GM19238 (cell line): ENCODE measurements at regions not wholly inside any gene's neighbourhood (a gene's known extent, or its start where the extent isn't known, plus 50 kb on each side); places are given as distances from the start of the nearest gene placed in this dataset.

Source experiments
- DNase-seq: peaks from one replicate; pipeline ENCODE4 v3.0.0; 2011; ENCODE audit warnings: low spot score; ENCODE audit not compliant: insufficient read length

DNA sequence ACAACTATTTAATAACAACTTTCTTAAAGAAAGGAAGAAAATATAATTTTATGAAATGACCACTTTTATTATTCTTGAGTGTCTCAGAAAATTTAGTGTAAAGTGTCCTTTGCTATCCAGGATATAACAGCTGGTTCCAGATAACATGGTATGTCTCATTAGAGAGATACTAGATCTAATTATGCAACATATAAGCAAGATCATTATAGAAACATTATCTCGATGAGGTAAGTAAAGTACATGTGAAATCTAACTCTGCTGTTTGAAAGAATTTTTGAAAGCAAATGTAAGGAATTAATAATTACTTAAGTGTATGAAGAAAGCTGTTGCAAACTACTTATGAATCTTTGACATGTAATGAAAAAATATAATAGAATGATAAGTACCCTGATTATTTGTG lies 887.4 kb upstream of the CXADR start:
- DNase-seq: no peak

DNA sequence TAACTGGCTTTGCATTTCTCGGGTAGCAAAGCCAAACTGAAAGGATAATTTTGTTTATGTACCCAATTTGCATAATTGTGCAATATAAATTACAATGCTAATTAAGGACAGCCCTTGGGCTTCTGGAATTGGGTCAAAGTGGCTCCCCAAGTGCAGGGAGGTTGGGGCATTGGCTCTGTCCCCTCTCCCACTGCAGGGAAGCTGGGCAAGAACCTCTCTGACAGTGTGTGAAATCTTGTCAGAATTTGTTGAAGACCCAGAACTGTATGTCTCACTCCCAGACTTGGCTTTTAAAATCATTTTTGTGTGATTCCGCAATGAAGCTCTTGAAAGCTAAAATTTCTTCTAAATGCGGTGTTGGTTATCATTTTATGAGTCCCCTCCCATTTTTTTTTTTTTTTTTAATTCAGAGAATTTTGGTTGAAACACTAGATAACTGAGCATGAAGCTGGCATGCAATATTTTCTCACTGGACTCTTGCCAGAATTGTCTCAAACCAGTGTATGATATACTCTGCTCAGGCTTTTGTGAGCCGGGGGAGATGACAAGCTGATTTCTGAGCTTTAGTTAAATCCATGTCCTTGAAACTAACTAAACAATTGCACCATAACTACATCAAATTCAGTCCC lies 878.9 kb upstream of the CXADR start:
- no peak for DNase-seq

DNA sequence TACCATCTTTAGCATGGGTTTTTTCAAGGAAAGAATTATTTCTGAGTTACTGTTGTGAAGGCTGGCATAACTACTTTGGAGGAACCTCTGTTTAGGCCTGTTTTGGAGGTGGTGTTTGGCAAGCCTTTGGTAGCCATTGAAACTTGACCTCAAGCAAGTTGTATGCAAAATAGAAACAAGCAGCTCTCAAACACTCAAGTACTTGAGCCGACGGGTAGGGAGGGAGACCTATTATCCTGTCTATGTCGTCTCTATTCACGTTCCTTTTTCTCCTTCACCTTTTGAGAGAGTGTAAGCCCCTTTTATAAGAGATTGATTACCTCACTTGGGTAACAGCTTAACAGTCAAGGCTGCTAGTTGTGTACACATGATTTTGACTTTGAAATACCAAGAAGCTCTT lies 878.3 kb upstream of the CXADR start:
- no peak for DNase-seq

DNA sequence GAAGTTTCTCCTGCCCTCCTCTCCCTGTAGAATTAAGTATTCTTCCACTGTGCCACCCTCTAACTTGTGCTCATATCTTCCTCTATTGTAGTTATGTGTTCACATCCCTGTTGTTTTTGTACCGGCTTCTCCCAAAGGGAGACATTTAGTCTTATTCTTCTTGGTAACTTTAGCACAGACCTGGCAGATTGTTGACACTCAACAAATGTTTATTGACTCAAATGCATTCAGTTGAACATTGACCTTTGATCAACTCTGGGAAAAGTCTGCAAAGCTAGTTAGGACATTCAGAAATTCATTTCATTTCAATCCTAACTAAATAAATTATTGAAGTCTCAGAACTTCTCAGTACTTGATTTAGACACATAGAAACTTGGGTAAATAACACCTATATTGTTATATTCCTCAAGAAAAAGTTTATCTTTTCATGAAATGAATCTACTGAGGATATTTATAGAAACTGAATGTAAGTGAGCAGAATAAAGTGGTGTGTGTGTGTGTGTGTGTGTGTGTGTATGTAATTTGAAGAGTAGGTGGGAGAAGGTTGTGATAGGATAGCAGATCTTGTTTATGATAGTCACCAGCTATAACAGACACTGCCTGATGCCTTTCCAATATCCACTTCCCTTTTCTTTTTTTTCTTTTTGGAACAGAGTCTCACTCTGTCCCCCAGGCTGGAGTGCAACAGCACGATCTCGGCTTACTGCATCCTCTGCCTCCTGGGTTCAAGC lies 872.4 kb upstream of the CXADR start:
- DNase-seq: no peak

DNA sequence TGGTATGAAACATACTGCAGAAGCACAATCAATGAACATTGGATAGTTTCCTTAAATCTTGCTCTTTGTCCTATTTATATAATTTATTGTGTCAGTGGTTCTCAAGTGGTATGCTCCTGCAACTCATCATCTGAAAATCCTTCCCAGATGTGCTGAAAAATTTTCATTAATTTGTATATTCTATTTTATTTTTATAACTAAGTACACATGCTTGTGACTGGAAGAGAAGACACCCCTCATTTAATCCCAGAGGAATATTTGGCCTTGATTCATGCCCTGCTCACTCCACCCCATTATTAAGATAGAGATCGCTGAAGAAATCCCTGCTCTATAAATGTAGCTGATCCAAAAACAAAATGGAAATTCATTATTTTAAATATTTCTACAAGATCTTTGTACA lies 870.5 kb upstream of the CXADR start:
- no peak for DNase-seq

DNA sequence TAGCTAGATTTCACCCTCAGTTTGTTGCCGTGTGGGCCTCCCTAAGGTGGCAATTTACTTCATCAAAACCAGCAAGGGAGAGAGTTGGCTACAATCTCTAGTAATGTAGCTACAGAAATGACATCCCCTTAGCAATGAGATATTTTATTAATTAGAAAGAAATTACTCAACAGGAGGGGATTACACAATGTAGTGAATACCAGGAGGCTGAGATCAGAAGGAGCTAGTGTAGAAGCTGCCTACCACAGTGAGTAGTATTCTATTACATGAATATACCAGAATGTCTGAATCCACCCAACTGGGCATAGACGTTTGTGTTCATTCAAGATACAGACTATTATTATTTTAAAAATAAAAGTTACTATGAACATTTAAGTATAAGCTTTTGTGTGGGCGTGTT lies 868.2 kb upstream of the CXADR start:
- DNase-seq: no peak

DNA sequence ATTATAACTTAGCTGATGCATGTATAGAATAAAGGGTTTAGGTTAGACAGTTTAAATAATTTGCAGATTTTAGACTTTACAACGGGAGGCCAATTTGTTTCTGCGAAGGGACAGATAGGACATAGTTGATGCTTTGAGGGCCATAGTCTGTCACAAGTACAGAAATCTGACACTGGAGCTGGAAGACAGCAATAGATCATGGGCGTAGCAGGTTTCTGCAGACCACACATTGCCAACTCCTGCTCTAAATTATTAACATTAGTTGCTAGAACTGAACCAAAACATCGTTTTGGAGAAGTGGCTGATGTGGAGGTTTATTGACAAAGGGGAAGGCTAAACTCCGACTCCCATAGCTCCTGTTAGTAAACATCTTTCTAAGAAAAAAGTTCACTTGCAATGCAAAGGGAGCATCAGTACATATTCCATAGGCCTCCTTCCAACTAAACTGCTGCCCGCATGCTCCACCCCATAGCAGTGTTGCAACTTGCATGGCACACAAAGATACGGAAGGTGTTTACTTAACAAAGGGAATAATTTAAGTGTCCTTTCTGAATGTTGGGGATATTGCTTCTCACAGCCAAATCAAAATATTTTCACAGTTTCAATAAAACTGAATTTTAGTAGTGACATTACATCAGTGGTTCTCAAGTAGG lies 862.0 kb upstream of the CXADR start:
- no peak for DNase-seq

DNA sequence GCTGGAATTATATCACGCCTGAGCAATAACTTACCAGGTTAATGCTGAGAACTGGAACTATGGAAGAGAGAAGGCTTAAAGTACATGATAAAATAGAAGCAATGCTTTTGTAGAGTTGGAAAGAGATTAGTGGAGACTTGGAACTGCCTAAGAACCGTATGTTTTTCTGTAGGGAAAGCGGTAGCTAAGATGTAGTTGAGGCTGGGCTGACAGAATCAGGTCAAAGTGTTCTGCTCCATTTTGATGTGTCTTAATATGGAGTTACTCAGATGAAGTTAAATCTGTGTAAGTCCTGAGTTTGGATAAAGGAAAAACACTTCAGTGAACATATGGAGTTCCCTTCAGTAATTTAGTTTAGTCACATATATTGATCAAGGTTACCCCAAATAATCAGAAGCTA lies 860.9 kb upstream of the CXADR start:
- DNase-seq: no peak

DNA sequence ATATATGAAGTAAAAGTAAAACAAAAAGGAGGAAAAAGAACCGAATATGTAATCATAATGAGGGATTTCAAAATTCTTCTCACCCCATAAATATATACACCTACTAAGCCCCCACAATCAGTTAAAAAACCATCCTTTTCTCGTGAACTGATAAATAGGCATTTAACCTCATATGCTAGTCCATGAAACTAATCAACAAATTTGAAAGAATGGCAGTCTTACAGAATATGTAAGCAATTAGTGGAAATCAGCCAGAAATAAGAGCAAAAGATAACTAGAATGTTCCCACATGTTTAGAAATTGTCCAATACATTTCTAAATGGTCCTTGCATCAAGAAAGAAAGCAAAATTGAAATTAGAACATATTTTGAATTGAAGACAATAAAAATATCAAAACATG lies 849.4 kb upstream of the CXADR start:
- DNase-seq: no peak

DNA sequence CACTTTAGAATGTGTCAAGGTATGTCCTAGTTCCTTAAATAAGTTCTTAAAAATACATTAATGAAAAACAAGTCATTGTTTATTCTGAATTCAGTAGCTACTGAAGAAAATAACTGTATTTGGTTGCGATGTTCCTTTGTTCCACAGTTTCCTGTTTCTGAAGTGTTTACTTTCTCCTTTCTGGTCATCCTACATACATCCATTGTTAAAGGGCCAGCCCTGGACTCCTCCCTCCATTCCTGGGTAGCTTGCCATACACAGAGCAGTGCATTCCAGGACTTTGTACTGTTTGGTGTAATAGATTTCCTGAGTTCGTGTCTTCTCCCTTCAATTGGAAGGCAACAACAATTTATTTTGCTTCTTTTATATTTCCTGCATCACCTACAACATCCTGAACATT lies 845.4 kb upstream of the CXADR start:
- no peak for DNase-seq

DNA sequence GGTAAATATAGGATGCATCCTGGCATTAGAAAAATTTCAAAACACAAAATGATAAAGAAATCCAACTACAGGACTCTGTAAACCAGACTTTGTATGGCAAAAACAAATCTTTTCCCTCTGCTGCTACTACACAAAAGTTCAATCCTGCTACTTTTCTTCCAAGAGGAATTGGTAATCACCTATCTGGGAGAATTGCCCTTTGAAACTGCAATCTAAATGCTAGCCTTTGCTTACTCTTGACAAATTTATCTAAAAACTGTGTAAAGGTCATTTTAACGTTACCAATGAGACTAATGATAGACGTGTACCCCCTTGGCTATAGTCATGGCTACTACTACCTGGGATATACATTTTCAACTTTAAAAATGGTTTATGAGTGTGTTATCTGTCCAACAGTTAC lies 837.9 kb upstream of the CXADR start:
- no peak for DNase-seq

DNA sequence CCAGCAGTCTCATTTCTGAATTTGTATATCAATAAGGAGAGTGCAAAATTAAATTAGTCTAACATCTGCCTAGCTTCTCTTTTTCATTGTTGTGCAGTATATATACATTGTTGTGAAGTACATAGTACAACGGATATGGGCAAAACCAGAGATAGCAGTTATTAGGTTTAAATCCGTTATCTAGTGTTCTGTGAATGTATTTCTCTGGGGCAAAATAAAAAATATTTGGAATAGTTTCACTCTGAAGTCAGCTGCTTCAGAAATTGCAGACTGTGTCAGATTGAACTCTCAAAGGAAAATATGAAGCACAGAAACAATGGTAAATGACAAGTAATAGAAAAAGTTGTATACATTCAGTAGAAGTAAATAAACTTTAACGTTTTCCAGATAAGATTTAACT lies 836.5 kb upstream of the CXADR start:
- DNase-seq: no peak

DNA sequence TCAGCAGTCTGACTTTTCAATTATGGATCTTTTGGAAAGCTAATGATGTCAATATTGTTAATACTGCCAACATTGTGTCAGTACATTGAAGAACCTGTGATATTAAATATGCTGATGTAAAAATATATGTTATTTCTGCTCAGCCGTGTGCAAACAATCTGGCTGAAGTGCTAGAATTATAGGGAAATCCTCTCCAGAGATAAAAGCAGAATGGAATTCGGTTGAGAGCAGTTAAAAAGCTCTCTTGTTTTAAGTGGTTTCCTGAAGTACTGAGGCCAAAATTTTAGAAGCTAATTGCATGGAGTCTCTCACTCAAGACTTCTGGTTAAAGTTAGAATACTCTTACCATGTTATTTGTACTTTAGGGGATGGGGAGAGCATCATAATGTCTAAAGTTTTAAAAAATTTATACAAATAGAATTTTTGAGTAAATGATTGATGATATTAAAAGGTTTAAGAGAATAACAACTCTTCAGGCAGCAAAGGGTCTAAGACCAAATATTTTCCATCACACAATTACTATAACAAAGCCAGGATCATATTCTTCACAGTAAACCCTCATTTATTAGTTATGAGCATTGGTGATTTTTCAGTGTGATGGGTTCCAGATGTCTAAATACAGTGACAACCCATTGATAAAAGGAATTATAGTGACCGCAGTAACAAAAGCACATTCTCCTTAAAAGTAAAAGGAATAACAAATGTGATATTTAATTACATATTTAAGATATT lies 834.2 kb upstream of the CXADR start:
- DNase-seq: no peak

DNA sequence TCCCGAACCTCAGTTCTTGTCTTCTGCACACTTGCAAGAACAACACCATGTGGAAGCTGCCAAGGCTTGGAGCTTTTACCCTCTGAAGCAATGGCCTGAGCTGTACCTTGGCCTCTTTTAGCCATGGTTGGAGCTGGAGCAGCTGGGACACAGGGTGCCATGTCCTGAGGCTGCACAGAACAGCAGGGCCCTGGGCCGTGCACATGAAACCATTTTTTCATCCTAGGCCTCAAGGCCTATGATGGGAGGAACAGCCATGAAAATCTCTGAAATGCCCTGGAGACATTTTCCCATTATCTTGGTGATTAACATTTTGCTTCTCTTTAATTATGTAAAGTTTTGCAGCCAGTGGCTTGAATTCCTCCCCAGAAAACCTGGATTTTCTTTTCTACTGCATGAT lies 817.8 kb upstream of the CXADR start:
- DNase-seq: no peak

DNA sequence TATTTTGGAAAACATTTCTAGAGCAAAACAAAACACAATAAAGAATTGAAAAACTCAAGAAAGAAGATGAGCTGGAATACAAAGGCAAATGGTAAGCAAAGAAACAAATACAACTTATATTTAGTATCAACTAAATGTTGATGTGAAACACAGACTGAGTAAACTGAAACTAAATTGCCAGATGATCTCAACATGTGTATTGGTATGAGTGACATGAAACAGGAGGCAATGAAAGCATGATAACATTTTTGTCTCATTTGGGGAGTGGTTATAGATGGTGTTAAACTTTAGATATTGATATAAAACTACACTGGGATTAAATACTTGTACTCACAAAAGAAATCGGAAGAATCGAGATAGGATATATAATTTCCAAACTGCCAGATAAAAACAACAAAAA lies 805.6 kb upstream of the CXADR start:
- DNase-seq: no peak

DNA sequence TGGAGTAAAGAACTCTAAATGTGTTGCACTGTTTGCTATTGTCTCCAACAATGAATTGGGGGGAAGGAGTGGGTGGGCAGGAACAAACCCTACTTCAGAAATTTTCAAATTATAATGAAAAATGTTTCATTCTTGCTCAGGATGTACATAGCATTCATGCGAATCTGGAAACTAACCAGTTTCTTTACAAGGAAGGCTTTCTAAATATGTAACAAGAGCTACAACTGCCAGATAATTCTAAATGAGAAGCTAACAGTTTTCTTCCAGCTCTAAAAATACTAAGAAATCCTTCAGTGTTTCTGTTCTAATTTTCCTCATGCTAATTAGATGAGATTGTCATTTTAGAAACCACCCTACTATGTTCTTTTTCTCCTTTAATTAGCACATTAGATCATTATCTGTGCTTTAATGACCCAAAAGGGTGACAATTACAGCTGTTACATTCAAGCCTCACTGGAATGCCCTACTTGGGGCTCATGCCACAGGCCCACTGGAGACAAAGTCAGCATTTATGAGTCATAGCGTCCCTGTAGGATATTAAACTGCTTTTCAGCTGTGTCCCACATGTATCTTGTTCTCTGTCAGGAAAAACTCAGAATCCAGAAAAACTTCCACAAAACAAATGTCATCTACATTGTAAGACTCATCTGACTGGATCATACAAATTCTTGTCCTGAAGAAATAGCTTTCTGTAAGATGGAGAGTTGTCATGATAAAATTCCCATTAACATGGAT lies 804.6 kb upstream of the CXADR start:
- no peak for DNase-seq

DNA sequence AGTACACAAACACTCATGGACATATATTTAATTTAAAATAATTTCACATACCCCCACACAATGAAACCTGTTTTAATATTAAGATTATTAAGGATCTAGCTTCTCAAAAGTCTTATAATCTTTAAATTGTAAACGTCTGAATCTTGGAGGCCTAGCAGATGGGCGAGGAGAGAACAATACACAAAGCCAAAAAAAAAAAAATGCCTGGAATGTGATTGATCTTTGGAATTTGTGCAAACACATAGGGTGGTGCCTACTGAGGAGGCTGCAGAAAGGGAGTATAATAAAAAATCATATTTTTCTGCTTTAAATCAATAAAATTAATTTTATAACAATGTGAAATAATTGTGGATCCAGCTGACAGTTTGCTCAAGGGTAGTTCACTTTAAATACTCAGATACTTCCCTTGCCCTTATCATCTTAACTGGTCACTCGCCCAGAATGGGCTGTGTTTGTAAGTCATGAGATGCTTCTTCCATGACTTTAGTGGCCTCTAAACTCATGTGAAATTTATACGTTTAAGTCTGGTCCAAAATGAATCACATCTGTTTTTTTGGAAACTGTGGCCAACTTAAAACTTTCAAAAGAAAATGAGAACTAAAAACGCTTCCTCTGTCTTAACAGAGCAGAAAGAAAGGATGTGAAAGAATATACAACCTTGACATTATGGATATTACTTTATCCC lies 802.8 kb upstream of the CXADR start:
- no peak for DNase-seq

DNA sequence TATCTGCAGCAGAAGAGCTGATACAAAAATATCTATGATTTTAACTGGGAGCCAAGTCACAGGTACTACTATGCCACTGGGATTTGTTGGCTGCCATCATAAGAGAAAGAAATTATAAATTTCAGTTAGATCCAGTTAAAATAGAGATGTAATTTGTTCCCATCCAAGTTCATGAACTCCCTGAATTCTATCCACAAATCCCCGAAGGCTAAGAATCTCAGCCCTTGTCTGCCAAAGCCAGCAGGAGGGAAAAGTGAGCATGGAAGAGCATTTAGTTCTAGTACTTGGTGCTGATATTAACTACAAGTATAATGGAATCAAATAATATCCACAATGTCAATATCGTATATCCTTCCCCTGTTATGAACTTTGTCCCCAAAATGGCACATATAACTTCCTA lies 801.1 kb upstream of the CXADR start:
- DNase-seq: no peak

DNA sequence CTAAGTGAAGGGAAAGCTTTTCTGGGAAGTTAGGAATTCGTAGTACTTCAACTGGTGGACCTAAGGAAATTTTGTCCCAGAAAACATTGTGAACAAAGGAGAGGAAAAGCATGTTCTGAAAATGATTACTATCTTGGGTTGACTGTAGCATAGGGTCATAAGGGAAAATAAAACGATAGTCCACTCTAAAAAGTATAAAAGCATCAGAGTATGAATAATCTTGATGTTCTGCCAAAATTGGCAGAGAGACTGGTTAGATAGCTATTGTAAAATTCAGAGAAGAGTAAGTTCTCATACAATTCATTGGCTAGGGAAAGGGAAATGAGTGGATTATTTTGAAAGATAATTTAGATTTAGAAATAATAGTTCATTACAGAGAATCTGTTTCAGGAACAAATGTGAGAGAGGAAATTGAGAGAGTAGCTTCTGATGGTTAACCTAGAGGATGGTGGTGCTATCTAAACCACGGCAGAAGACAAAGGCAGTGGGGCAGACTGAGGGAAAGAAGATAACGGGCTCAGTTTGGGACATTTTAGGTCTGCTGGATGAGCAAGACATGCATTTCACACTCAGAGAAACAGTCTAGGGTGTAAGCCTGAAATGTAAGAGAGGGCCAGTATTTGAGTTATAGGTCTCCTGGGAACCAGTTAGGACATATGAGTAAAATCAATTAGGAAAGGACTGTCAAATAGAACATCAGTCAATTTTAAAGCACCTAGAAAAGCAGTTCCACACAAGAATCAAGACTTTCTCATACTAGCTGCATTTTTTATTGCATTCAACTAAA lies 799.3 kb upstream of the CXADR start:
- DNase-seq: no peak

DNA sequence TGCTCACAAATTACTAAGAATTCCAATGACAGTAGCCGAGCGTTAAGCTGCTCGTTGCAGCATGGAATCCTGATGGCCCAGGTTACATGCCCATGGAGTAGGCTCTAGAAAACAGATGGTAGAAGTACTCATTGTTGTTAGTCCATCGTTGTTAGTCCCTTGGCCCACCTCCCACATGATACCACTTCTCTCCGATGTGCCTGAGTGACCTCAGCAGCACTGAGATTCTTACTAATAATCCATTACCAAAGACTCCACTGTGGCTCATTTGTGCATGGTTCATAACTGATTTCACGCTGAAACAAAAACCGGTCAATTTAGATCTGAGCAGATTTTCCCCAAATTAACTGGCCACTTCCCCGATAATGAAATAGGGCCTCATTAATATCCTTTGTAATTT lies 772.3 kb upstream of the CXADR start:
- DNase-seq: no peak
